Liver (tissue), 8 donors: ENCODE measurements at regions not wholly inside any gene's neighbourhood (a gene's known extent, or its start where the extent isn't known, plus 50 kb on each side); places are given as distances from the start of the nearest gene placed in this dataset.

Experiments
- DNase-seq: peaks from one replicate; pipeline ENCODE4 v3.0.0-alpha.2; 2017; ENCODE audit warnings: low spot score
- H3K27ac ChIP-seq, 2 donors: one replicate each; pipeline ENCODE4 v1.7.0; 2013; ENCODE audit warnings: inconsistent platforms in 2 of 2, low read length in 2 of 2, control low read depth in 1 of 2, low read depth in 1 of 2, mild to moderate bottlenecking in 1 of 2
- H3K27me3 ChIP-seq, 4 donors: one replicate each; pipeline versions ENCODE4 v1.6.1 to v1.7.0; 2013; ENCODE audit warnings: low read length in 3 of 4, inconsistent platforms in 1 of 4, mild to moderate bottlenecking in 1 of 4, moderate library complexity in 1 of 4; ENCODE audit not compliant: control insufficient read depth in 4 of 4, insufficient read depth in 4 of 4
- H3K36me3 ChIP-seq, 4 donors: one replicate each; pipeline versions ENCODE4 v1.6.1 to v1.7.0; 2013; ENCODE audit warnings: low read length in 3 of 4, mild to moderate bottlenecking in 3 of 4, low read depth in 1 of 4, moderate library complexity in 1 of 4; ENCODE audit not compliant: control insufficient read depth in 4 of 4, insufficient read depth in 3 of 4
- H3K4me1 ChIP-seq, 4 donors: one replicate each; pipeline versions ENCODE4 v1.6.1 to v1.7.0; 2013; ENCODE audit warnings: low read length in 3 of 4, mild to moderate bottlenecking in 3 of 4, moderate library complexity in 1 of 4; ENCODE audit not compliant: control insufficient read depth in 4 of 4, insufficient read depth in 4 of 4
- H3K4me3 ChIP-seq, 3 donors: one replicate each; pipeline versions ENCODE4 v1.6.1 to v1.7.0; 2013; ENCODE audit warnings: low read length in 3 of 3, control low read depth in 1 of 3, low read depth in 1 of 3, mild to moderate bottlenecking in 1 of 3
- H3K9ac ChIP-seq, 2 donors: one replicate each; pipeline ENCODE4 v1.7.0; 2013; ENCODE audit warnings: low read length in 2 of 2, mild to moderate bottlenecking in 2 of 2, moderate library complexity in 2 of 2, control low read depth in 1 of 2, low read depth in 1 of 2
- H3K9me3 ChIP-seq, 4 donors: one replicate each; pipeline versions ENCODE4 v1.6.1 to v1.7.0; 2013; ENCODE audit warnings: low read length in 3 of 4; ENCODE audit not compliant: control insufficient read depth in 4 of 4
- ATF3 ChIP-seq: IDR thresholded peaks from 2 replicates; pipeline ENCODE4 v1.6.1; 2016; ENCODE audit warnings: antibody characterized with exemption
- EGR1 ChIP-seq, 2 donors: IDR thresholded peaks; 2 replicates each; pipeline ENCODE4 v1.6.1; 2016 to 2018; ENCODE audit warnings: antibody characterized with exemption in 2 of 2, low read depth in 2 of 2
- FOXA2 ChIP-seq: IDR thresholded peaks from 2 replicates; pipeline ENCODE4 v1.6.1; 2016; ENCODE audit warnings: antibody characterized with exemption
- GABPA ChIP-seq, 2 donors: IDR thresholded peaks in 1 of 2; conservative IDR thresholded peaks in 1 of 2; 2 replicates each; pipeline ENCODE4 v1.6.1; 2016; ENCODE audit warnings: antibody characterized with exemption in 2 of 2, mild to moderate bottlenecking in 1 of 2, moderate library complexity in 1 of 2
- HNF4G ChIP-seq: IDR thresholded peaks from 2 replicates; pipeline ENCODE4 v1.6.1; 2016; ENCODE audit warnings: antibody characterized with exemption
- NR2F2 ChIP-seq: IDR thresholded peaks from 2 replicates; pipeline ENCODE4 v1.6.1; 2016; ENCODE audit warnings: antibody characterized with exemption
- RAD21 ChIP-seq, 2 donors: IDR thresholded peaks; 2 replicates each; pipeline ENCODE4 v1.6.1; 2016; ENCODE audit warnings: antibody characterized with exemption in 2 of 2, mild to moderate bottlenecking in 2 of 2
- SP1 ChIP-seq: IDR thresholded peaks from 2 replicates; pipeline ENCODE4 v1.6.1; 2018; ENCODE audit warnings: antibody characterized with exemption, mild to moderate bottlenecking
- WGBS: extraction: QIAGEN DNeasy Blood & Tissue Kit; methylation state at CpG from one replicate; pipeline ENCODE4 v1.1.7; 2013; 5-methylcytosine and 5-hydroxymethylcytosine counted together
- TF ChIP-seq, protein P1 (sequence below): fragments of 150-350 bp; IDR thresholded peaks from 2 replicates; pipeline ENCODE4 v1.5.1; 2017; ENCODE audit warnings: improper control_type of control experiment, low read depth, low read length; ENCODE audit not compliant: missing input control
- TF ChIP-seq, protein P2 (sequence below): IDR thresholded peaks from 2 replicates; pipeline ENCODE4 v1.6.1; 2016; ENCODE audit warnings: antibody characterized with exemption, mild to moderate bottlenecking
- donor health status: healthy.
- donor health status: healthy.
- donor health status: healthy.
- donor health status: healthy.
- donor health status: healthy.

DNA sequence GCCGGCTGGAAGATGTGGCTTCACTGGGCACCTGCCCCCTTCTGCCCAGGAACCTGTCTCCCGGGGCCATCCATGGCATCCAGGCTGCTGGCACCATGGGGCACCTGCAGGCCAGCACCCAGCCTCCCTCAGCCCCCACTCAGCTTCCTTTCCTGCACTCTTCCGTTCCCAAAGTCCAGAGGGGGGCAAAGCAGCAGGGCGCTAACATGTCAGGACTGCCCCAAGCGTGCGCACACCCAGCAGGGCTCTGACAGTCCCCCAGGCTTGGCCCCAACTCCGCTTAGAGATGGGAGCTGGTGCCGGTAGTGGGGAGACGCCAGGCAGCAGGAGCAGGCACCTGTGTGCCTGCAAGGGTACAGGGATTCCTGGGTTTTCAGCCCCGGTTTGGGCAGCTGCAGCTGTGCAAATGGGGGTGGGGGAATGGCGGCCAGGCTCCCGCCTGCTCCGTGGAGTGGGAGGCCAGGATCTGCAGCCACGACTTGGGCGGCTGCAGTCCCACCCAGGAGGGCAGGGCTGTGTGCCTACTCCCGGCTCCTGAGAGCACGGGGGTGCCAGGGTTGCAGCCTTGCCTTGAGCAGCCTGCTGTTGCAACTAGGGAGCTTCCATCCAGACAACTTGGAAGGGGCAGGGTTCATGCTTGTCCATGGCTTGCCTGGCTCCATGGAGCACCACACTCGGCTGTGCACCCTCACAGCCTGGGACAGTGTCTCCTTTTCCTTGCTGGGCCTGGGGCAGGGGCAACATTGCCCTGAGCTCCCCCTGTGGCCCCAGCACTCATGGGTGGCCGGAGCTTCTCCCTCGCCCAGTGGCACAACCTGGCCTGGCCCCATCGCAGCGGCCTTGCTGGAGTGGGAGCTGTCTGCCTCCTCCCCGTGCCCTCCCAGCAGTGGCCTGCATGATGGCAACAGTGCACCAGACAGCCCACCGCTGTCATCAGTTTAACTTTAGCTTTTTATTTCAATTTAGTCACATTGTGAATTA lies 561.1 kb downstream of the MTRR start:
- no peak overlapping the region for H3K4me3 ChIP-seq
- H3K27ac ChIP-seq = no peak overlapping the region
- H3K9ac ChIP-seq = no peak overlapping the region
- peaks cover 0 to 2% (median 0%) of the 10 kb centered on the region in 4 donors for H3K36me3 ChIP-seq
- TF ChIP-seq EGR1 (IDR thresholded peaks at IDR 0.05; ENCODE audit: low read depth in 2 of 2) = no peak
- no peaks in the 10 kb centered on the region for H3K4me1 ChIP-seq
- DNase-seq = no peak
- H3K9me3 ChIP-seq = no peaks in the 10 kb centered on the region
- WGBS = 90% methylated on average over 24 of the region's 24 CpGs
- no peaks in the 10 kb centered on the region for H3K27me3 ChIP-seq

DNA sequence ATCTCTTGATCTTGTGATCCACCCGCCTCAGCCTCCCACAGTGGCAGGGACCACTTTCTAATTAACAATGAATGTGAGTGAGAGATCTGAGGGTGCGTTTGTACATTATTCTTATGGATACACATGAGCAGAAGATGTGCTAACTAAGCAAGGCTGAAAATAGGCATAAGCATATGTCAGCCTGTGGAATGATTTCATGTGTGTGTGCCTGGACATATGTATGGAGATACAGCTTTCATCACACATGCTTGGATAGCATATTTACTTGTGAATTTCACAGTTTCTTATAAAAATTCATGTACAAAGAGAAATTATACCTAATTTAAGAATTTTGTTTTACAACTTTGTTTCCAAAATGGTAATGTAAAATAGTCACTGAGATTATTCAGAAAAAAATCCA lies 565.6 kb downstream of the MTRR start:
- Histone ChIP-seq H3K9me3 (no peaks in the 10 kb centered on the region), H3K27me3 (no peaks in the 10 kb centered on the region), H3K4me1 (no peaks in the 10 kb centered on the region), H3K27ac (no peak overlapping the region), H3K36me3 (peaks cover 0 to 2% (median 0%) of the 10 kb centered on the region in 4 donors), H3K4me3 (no peak overlapping the region), H3K9ac (no peak overlapping the region)
- DNase-seq = no peak
- TF ChIP-seq, protein P1, sequence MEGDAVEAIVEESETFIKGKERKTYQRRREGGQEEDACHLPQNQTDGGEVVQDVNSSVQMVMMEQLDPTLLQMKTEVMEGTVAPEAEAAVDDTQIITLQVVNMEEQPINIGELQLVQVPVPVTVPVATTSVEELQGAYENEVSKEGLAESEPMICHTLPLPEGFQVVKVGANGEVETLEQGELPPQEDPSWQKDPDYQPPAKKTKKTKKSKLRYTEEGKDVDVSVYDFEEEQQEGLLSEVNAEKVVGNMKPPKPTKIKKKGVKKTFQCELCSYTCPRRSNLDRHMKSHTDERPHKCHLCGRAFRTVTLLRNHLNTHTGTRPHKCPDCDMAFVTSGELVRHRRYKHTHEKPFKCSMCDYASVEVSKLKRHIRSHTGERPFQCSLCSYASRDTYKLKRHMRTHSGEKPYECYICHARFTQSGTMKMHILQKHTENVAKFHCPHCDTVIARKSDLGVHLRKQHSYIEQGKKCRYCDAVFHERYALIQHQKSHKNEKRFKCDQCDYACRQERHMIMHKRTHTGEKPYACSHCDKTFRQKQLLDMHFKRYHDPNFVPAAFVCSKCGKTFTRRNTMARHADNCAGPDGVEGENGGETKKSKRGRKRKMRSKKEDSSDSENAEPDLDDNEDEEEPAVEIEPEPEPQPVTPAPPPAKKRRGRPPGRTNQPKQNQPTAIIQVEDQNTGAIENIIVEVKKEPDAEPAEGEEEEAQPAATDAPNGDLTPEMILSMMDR = no peak
- TF ChIP-seq HNF4G = no peak
- TF ChIP-seq NR2F2 = no peak
- TF ChIP-seq, protein P2, sequence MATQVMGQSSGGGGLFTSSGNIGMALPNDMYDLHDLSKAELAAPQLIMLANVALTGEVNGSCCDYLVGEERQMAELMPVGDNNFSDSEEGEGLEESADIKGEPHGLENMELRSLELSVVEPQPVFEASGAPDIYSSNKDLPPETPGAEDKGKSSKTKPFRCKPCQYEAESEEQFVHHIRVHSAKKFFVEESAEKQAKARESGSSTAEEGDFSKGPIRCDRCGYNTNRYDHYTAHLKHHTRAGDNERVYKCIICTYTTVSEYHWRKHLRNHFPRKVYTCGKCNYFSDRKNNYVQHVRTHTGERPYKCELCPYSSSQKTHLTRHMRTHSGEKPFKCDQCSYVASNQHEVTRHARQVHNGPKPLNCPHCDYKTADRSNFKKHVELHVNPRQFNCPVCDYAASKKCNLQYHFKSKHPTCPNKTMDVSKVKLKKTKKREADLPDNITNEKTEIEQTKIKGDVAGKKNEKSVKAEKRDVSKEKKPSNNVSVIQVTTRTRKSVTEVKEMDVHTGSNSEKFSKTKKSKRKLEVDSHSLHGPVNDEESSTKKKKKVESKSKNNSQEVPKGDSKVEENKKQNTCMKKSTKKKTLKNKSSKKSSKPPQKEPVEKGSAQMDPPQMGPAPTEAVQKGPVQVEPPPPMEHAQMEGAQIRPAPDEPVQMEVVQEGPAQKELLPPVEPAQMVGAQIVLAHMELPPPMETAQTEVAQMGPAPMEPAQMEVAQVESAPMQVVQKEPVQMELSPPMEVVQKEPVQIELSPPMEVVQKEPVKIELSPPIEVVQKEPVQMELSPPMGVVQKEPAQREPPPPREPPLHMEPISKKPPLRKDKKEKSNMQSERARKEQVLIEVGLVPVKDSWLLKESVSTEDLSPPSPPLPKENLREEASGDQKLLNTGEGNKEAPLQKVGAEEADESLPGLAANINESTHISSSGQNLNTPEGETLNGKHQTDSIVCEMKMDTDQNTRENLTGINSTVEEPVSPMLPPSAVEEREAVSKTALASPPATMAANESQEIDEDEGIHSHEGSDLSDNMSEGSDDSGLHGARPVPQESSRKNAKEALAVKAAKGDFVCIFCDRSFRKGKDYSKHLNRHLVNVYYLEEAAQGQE = no peak
- 83% methylated on average over 2 of the region's 2 CpGs for WGBS

DNA sequence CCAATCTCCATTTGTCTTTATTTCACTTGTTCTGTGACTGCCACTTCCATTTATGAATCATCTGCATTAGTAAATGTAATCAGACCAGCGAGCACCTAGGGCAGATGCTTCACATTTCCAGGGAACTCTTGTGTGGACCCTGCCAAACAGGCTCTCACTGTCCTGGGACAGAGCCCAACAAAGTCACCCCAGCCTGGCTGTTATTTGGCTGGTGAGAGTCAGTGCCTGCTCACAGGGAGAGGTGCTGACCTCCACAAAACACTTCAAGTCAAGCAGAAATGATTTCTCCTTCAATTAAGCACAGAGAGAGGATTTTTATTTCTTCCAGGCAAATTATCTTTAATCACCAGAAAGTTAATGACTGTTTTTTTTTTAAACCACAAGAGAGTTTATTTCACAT lies 568.0 kb downstream of the MTRR start:
- Histone ChIP-seq H3K4me3 (no peak overlapping the region), H3K9ac (no peak overlapping the region), H3K36me3 (no peaks in the 10 kb centered on the region), H3K4me1 (no peaks in the 10 kb centered on the region), H3K27ac (no peak overlapping the region), H3K9me3 (no peaks in the 10 kb centered on the region), H3K27me3 (no peaks in the 10 kb centered on the region)
- 59% methylated on average over 1 of the region's 1 CpG for WGBS
- DNase-seq = no peak
- TF ChIP-seq, protein P2 = no peak
- TF ChIP-seq HNF4G (no peak), GABPA (IDR thresholded peaks at IDR 0.05 in 1 of 2, conservative IDR thresholded peaks at IDR 0.05 in 1 of 2) (no peak), FOXA2 (no peak), EGR1 (IDR thresholded peaks at IDR 0.05; ENCODE audit: low read depth in 2 of 2) (no peak), RAD21 (IDR thresholded peaks at IDR 0.05) (no peak), ATF3 (no peak), SP1 (no peak)
